Naive thymus-derived CD8-positive, alpha-beta T cell (primary cell): ENCODE measurements at regions not wholly inside any gene's neighbourhood (a gene's known extent, or its start where the extent isn't known, plus 50 kb on each side); places are given as distances from the start of the nearest gene placed in this dataset.

Source experiments
- ATAC-seq, 2 donors: fragments of 150-1000 bp; cut with Tn5 transposase in 1 of 2; sonication (Bioruptor Pico), chemical (Tn5 transposase) in 1 of 2; 1 replicate in 1 of 2; 2 replicates in 1 of 2; pipeline ENCODE4 v1.10.0; 2021; ENCODE audit warnings: mild to moderate bottlenecking in 2 of 2, moderate library complexity in 2 of 2
- POLR2A ChIA-PET: fragments of 350-600 bp; sonication (Branson Sonifier 250); formaldehyde crosslinking; loops from one replicate; lab custom pipeline; 2021; ENCODE audit warnings: antibody characterized with exemption; lab: Charles Lee
- DNase-seq, 10 donors: peaks; one replicate each; pipeline versions ENCODE4 v3.0.0 to v3.0.0-alpha.2; 2020 to 2022
- H3K27ac Mint-ChIP-seq, 10 donors: one replicate each; pipeline ENCODE4 v1.8.0; 2020 to 2022; ENCODE audit warnings: mild to moderate bottlenecking in 10 of 10, mixed read lengths in 10 of 10, moderate library complexity in 4 of 10, inconsistent platforms in 1 of 10
- H3K27me3 Mint-ChIP-seq, 5 donors: one replicate each; pipeline ENCODE4 v1.8.0; 2021 to 2022; ENCODE audit warnings: mixed read lengths in 5 of 5
- H3K36me3 Mint-ChIP-seq, 3 donors: one replicate each; pipeline ENCODE4 v1.8.0; 2020 to 2022; ENCODE audit warnings: mixed read lengths in 3 of 3, mild to moderate bottlenecking in 2 of 3, inconsistent platforms in 1 of 3
- H3K4me1 Mint-ChIP-seq, 4 donors: one replicate each; pipeline ENCODE4 v1.8.0; 2021 to 2022; ENCODE audit warnings: mixed read lengths in 4 of 4
- H3K4me3 Mint-ChIP-seq, 10 donors: one replicate each; pipeline ENCODE4 v1.8.0; 2020 to 2022; ENCODE audit warnings: mild to moderate bottlenecking in 10 of 10, mixed read lengths in 10 of 10, moderate library complexity in 6 of 10, inconsistent platforms in 1 of 10
- H3K9me3 Mint-ChIP-seq, 9 donors: one replicate each; pipeline ENCODE4 v1.8.0; 2020 to 2022; ENCODE audit warnings: mixed read lengths in 9 of 9, mild to moderate bottlenecking in 3 of 9, inconsistent platforms in 1 of 9, moderate library complexity in 1 of 9

DNA sequence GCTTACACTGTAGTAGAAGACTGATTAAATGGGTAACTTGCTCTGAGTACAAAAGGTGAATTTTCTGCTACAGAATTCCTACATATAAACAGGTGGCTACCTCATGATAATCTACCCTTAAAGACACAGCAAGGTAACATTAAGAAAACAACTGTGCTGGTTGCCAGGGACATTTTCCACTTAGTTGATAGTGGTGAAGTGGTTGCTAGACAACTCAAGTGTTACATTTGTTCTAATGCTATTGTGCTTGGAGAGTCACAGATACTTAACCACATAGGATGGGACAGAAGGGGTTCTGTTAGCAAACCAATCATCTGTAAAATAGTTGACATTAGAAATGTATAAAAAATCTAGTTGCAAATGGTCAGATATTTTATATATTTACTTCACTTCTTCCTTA is 870.3 kb upstream of the SEL1L start:
- no peak overlapping the region for H3K4me3 Mint-ChIP-seq
- DNase-seq (no peak), ATAC-seq (no peak)
- H3K27ac Mint-ChIP-seq = no peak overlapping the region
- POLR2A ChIA-PET = no interaction called here
- H3K27me3 Mint-ChIP-seq = no peaks in the 10 kb centered on the region
- H3K9me3 Mint-ChIP-seq = peaks cover 0 to 16% (median 5%) of the 10 kb centered on the region in 9 donors
- H3K36me3 Mint-ChIP-seq = no peaks in the 10 kb centered on the region
- no peaks in the 10 kb centered on the region for H3K4me1 Mint-ChIP-seq

DNA sequence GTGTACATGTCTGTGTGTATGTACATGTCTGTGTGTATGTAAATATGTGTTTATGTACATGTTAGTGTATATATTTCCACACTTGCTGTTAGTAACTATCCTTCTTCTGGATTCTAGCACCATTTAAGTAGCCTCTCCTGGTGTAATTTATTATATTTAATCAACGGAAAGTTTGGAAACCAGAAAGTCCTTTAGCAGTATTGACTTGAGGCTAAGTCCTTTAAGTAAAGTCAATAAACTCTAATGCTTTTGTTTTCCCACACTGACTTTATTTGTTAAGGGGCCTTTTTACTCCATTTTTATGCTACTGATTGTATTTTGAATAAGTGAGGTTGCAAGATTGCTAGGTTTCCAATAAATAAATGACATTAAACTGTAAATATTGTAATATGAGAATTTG is 876.4 kb upstream of the SEL1L start:
- Mint-ChIP-seq H3K27me3 (no peaks in the 10 kb centered on the region), H3K36me3 (no peaks in the 10 kb centered on the region), H3K27ac (no peak overlapping the region), H3K4me1 (no peaks in the 10 kb centered on the region), H3K4me3 (no peak overlapping the region), H3K9me3 (peaks cover 0 to 42% (median 7%) of the 10 kb centered on the region in 9 donors)
- POLR2A ChIA-PET = no interaction called here
- no peak for ATAC-seq
- DNase-seq = no peak

DNA sequence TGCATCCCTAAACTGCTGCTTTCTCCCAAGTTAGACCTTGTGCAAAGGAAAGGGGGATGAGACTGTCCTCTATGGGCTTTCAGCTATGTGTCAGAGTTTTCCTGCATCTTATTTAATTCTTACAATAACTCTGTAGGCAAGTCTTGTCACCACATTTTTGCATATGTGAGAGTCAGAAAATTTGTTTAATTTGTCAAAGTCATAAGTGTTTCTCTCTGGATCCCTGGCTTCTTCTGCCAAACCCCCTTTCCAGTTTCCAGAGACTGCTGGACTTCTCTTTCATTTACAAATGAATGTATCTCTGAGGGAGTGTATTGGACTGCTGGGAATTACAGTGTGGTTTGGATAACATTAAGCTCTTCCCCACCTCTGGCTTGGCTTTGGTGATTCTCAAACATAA is 877.6 kb upstream of the SEL1L start:
- Mint-ChIP-seq H3K4me3 (no peak overlapping the region), H3K9me3 (peaks cover 3 to 43% (median 9%) of the 10 kb centered on the region in 9 donors), H3K4me1 (no peaks in the 10 kb centered on the region), H3K27ac (no peak overlapping the region), H3K36me3 (no peaks in the 10 kb centered on the region), H3K27me3 (no peaks in the 10 kb centered on the region)
- ATAC-seq = no peak
- POLR2A ChIA-PET = no interaction called here
- DNase-seq = no peak

DNA sequence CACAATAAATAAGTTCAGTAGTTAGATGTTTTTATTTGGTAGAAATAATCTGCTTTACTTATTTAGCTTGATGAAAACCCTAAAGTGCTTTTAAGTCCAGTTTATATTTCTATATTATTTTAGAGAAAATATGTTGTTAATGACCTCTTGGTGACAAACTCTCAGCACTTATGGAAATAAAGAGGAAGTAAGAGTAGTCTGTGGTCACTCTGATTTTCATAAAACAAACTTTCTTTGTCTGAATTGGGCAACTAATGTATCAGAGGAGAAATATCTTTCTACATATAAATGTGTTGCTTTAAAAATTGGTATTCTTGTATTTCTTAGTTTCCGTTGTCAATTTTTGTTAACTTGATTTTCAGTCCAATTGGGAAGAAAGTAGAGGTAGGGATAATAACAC is 878.9 kb upstream of the SEL1L start:
- H3K27me3 Mint-ChIP-seq = no peaks in the 10 kb centered on the region
- ATAC-seq = no peak
- peaks cover 6 to 48% (median 17%) of the 10 kb centered on the region in 9 donors for H3K9me3 Mint-ChIP-seq
- H3K4me1 Mint-ChIP-seq = no peaks in the 10 kb centered on the region
- H3K4me3 Mint-ChIP-seq = no peak overlapping the region
- no peak for DNase-seq
- no peak overlapping the region for H3K27ac Mint-ChIP-seq
- POLR2A ChIA-PET = no interaction called here
- H3K36me3 Mint-ChIP-seq = peaks cover 0 to 8% (median 0%) of the 10 kb centered on the region in 3 donors

DNA sequence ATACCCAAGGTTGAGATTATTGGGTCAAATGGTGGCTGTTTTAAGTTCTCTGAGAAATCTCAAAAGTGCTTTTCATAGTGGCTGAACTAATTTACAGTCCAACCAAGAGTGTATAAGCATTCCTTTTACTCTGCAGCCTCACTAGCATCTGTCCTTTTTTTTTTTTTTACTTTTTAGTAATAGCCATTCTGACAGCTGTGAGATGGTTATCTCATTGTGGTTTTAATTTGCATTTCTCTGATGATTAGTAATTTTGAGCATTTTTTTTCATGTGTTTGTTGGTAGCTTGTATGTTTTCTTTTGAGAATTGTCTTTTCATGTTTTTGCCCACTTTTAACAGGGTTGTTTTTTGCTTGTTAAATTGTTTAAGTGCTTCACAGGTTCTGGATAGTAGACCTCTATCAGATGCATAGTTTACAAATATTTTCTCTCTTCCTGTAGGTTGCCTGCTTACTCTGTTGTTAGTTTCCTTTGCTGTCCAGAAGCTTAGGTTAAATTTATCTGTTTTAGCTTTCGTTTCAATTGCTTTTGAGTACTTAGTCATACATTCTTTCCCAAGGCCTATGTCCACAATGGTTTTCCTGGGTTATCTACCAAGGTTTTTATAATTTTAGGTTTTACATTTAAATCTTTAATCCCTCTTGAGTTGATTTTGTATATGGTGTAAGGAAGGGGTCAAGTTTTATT is 881.3 kb upstream of the SEL1L start:
- POLR2A ChIA-PET = no interaction called here
- no peak overlapping the region for H3K4me3 Mint-ChIP-seq
- ATAC-seq (no peak), DNase-seq (no peak)
- H3K27me3 Mint-ChIP-seq = no peaks in the 10 kb centered on the region
- H3K9me3 Mint-ChIP-seq = peaks cover 13 to 61% (median 27%) of the 10 kb centered on the region in 9 donors
- no peaks in the 10 kb centered on the region for H3K4me1 Mint-ChIP-seq
- no peak overlapping the region for H3K27ac Mint-ChIP-seq
- peaks cover 0 to 11% (median 0%) of the 10 kb centered on the region in 3 donors for H3K36me3 Mint-ChIP-seq

DNA sequence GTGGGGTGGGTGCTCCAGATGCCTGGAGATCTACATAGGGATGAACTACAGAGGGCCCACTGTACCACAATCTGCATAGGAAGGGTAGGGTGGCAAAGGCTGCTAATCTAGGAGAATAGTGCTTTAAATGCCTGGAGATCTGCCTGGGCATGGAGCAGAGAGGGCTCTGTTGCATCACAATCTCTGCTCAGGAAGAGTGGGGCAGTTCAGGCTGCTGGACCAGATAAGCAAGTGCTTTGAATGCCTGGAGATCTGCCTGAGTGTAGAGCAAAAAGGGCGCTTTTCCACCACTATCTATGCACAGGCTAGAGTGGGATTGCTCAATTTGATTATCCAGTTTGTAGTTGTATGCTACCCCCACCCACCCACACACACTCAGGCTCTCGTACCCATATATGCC is 886.3 kb upstream of the SEL1L start:
- POLR2A ChIA-PET = no interaction called here
- no peak for ATAC-seq

DNA sequence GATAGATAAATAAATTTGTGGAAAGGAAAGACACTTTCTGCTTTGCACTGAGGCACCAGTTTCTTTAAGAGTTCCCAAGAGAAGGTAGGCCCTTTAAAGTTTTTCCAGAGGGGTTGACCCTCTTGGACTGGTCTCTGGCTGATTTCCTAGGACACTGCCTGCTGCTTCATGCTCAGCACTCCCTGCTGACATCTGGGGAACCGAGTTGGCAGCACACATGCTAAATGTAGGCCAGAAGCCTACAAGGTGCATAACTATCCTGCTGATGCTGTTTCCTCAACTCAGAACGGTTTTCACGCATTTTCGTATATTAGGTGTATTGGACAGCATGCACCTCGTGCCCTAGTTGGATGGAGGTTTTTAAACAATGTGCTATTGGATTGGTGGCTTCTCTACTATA is 887.2 kb upstream of the SEL1L start:
- no peak for ATAC-seq
- peaks cover 12 to 46% (median 23%) of the 10 kb centered on the region in 9 donors for H3K9me3 Mint-ChIP-seq
- POLR2A ChIA-PET = no interaction called here

More for the DNA sequence above, 886.3 kb upstream of the SEL1L start:
- H3K4me1 Mint-ChIP-seq = no peaks in the 10 kb centered on the region
- H3K36me3 Mint-ChIP-seq = peaks cover 0 to 16% (median 0%) of the 10 kb centered on the region in 3 donors
- H3K9me3 Mint-ChIP-seq = peaks cover 15 to 56% (median 32%) of the 10 kb centered on the region in 9 donors
- no peaks in the 10 kb centered on the region for H3K27me3 Mint-ChIP-seq
- no peak overlapping the region for H3K27ac Mint-ChIP-seq
- H3K4me3 Mint-ChIP-seq = no peak overlapping the region
- no peak for DNase-seq

DNA sequence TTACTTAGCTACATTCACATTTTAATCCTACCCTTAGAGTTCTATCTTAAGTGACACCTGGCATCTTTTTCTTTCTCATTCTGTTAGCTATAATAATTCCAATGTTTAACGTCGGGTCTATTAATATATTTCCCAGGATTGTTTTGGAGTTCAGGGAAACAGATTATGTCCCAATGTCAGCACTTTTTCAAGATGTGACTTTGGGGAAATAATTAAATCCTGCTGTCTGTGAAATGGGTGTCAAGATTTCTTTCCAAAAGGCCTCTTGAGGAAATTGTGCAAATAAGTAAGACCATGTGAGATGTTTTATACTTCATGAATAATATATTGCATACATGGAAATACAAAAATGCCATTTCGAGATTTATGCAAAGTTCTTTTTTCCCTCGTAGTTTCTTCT is 887.6 kb upstream of the SEL1L start:
- H3K27me3 Mint-ChIP-seq = no peaks in the 10 kb centered on the region
- no peaks in the 10 kb centered on the region for H3K4me1 Mint-ChIP-seq
- no peak overlapping the region for H3K27ac Mint-ChIP-seq
- peaks cover 0 to 16% (median 0%) of the 10 kb centered on the region in 3 donors for H3K36me3 Mint-ChIP-seq
- no peak for ATAC-seq
- H3K9me3 Mint-ChIP-seq = peaks cover 12 to 46% (median 20%) of the 10 kb centered on the region in 9 donors
- DNase-seq = no peak
- no peak overlapping the region for H3K4me3 Mint-ChIP-seq
- POLR2A ChIA-PET = no interaction called here

More for the DNA sequence above, 887.2 kb upstream of the SEL1L start:
- no peak for DNase-seq
- Mint-ChIP-seq H3K36me3 (peaks cover 0 to 16% (median 0%) of the 10 kb centered on the region in 3 donors), H3K27me3 (no peaks in the 10 kb centered on the region), H3K4me1 (no peaks in the 10 kb centered on the region), H3K27ac (no peak overlapping the region), H3K4me3 (no peak overlapping the region)

DNA sequence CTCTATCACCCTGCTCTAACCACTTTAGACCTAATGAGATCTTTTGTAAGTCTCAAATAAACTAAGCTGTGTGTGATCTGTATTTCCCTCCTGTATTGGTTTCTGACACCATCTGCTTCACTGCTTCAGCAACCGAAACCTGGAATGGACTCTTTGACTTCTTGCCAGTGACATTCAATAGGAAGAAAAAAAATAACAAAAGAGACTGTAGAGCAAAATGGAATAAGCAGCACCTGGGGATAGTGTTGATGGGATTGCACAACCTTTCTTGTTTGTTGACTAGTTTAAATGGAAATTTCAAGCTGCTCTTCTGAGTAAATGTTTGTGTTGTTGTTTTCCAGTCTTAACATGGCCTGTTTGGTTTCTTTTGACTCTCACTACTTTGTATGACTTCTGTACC is 888.6 kb upstream of the SEL1L start:
- no peak for DNase-seq
- H3K4me1 Mint-ChIP-seq = no peaks in the 10 kb centered on the region
- POLR2A ChIA-PET = no interaction called here
- ATAC-seq = no peak
- no peaks in the 10 kb centered on the region for H3K27me3 Mint-ChIP-seq
- peaks cover 8 to 41% (median 18%) of the 10 kb centered on the region in 9 donors for H3K9me3 Mint-ChIP-seq
- no peak overlapping the region for H3K27ac Mint-ChIP-seq
- peaks cover 0 to 11% (median 0%) of the 10 kb centered on the region in 3 donors for H3K36me3 Mint-ChIP-seq
- no peak overlapping the region for H3K4me3 Mint-ChIP-seq

DNA sequence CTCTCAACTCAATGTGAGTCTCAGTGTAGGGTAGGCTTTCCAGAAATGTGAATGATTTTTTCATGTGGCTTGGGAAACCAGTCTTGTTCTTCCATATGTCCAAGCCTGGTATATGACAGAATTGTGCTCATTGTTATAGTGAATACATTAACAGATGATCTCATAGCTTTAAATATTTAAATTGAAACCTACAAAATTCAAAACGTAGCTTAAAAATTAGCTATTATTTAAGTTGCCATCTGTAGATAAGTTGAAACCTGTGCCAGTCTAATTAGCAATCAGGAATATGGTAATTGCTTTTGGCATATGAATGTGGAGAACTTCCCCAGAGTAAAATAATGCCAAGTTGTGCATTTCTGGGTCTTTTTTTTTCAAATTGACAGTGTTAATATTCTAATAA is 891.6 kb upstream of the SEL1L start:
- Mint-ChIP-seq H3K4me1 (no peaks in the 10 kb centered on the region), H3K4me3 (no peak overlapping the region), H3K27ac (no peak overlapping the region), H3K27me3 (no peaks in the 10 kb centered on the region), H3K9me3 (peaks cover 3 to 23% (median 22%) of the 10 kb centered on the region in 9 donors), H3K36me3 (peaks cover 0 to 5% (median 0%) of the 10 kb centered on the region in 3 donors)
- POLR2A ChIA-PET = no interaction called here
- ATAC-seq = no peak
- no peak for DNase-seq

DNA sequence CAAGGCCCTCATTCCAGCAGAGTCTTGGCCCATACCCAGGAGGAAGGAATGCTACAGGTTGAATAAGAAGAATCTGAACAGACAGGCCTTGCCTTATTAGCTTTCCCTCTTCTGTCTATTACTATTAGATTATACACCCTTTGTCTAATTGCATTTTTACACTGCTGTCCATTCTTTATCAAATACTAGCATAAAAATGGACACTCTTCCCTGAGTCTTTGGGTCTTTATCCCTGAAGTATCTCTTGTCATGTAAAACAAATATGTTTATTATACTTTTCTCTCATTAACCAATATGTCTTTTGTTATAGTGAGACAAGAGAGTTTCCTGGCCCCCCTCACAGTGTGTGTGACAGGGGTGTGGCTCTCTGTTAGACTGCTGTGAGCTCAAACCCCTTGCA is 897.4 kb upstream of the SEL1L start:
- no peak for ATAC-seq
- DNase-seq = no peak
- POLR2A ChIA-PET = no interaction called here
- Mint-ChIP-seq H3K9me3 (peaks cover 3 to 25% (median 15%) of the 10 kb centered on the region in 9 donors), H3K27me3 (no peaks in the 10 kb centered on the region), H3K27ac (no peak overlapping the region), H3K4me1 (no peaks in the 10 kb centered on the region), H3K4me3 (no peak overlapping the region), H3K36me3 (no peaks in the 10 kb centered on the region)

DNA sequence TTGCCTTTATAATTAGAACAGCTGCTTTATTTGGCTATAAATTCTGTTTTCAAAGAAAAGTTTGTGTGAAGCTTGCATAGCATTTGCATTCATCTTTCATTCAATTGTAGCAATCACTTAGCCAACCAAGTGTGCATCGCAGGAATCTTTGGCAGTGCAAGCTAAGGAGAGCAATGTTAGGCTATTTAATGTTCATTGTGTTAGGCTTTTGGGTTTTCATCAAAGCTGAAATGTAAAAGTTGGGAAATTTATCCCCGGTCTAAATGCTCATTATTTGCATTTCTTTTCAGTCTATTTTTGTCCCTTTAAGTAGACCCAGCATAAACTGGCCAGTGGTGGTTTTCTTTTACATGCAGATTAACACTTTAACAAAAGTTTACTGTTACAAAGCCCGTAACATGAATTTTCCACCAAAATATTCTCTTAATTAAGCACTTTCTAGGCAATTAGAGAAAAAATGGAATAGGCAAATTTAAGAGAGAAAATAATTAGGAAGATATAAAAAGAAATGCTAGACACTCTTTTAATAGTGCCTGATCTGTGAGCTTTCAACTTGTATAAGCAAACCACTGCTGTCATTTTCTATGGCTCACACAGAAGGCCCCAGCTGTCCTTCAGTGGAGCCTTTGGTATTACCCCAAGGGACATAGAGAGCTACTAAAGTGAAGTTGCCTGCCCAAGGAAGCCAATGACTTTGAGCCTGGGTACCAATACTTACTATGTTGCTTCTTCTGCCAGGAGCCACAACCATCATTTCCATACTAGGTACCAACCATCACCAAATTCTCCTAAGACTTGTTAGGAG is 898.9 kb upstream of the SEL1L start:
- no peak overlapping the region for H3K4me3 Mint-ChIP-seq
- DNase-seq (no peak), ATAC-seq (no peak)
- H3K9me3 Mint-ChIP-seq = peaks cover 5 to 25% (median 8%) of the 10 kb centered on the region in 9 donors
- H3K36me3 Mint-ChIP-seq = no peaks in the 10 kb centered on the region
- POLR2A ChIA-PET = no interaction called here
- H3K27ac Mint-ChIP-seq = no peak overlapping the region
- H3K4me1 Mint-ChIP-seq = no peaks in the 10 kb centered on the region
- no peaks in the 10 kb centered on the region for H3K27me3 Mint-ChIP-seq

DNA sequence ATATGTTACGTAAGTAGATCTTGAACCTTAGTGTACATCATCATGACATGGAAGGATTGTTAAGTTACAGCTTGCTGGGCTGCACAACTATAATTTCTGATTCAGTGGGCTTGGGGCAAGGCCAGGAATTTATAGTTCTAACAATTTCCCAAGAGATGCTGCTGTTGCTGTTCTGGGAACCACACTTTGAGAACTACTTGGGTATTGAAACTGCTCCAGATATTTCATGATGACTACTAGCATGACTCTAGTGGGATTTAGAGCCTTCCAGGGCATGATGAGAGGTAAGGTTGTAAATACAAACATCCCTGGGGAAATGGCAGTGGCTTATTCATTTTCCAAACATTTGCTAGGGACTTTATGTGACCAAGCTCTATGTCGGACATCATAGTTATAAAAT is 904.8 kb upstream of the SEL1L start:
- peaks cover 0 to 23% (median 8%) of the 10 kb centered on the region in 9 donors for H3K9me3 Mint-ChIP-seq
- POLR2A ChIA-PET = no interaction called here
- no peak for ATAC-seq
- H3K27ac Mint-ChIP-seq = no peak overlapping the region
- H3K36me3 Mint-ChIP-seq = no peaks in the 10 kb centered on the region
- no peaks in the 10 kb centered on the region for H3K27me3 Mint-ChIP-seq
- no peak for DNase-seq
- no peak overlapping the region for H3K4me3 Mint-ChIP-seq
- no peaks in the 10 kb centered on the region for H3K4me1 Mint-ChIP-seq
